HEK293 (cell line): ENCODE measurements at regions not wholly inside any gene's neighbourhood (a gene's known extent, or its start where the extent isn't known, plus 50 kb on each side); places are given as distances from the start of the nearest gene placed in this dataset.

Experiments used
- CTCF ChIA-PET: fragments of 350-600 bp; formaldehyde crosslinking; extraction: SDS; loops from one replicate; lab custom pipeline; 2021; ENCODE audit warnings: antibody characterized with exemption; lab: Yijun Ruan, JAX
- POLR2A ChIA-PET: fragments of 300-600 bp; formaldehyde crosslinking; extraction: SDS; loops from one replicate; lab custom pipeline; 2020; ENCODE audit warnings: antibody characterized with exemption, inconsistent platforms; lab: Yijun Ruan, JAX
- H3K27ac ChIP-seq: fragments of 200-500 bp; sonication (Bioruptor generic); 2 replicates; pipeline ENCODE4 v1.5.1; 2014; ENCODE audit warnings: low read depth, low read length, control low read depth, inconsistent platforms; ENCODE audit errors: extremely low read depth
- H3K36me3 ChIP-seq, 2 experiments: fragments of 200-500 bp in 1 of 2; sonication (Bioruptor generic) in 1 of 2; 1 replicate in 1 of 2; 2 replicates in 1 of 2; pipeline ENCODE4 v1.5.1; 2014 to 2017; ENCODE audit warnings: inconsistent platforms in 2 of 2, low read length in 2 of 2; ENCODE audit not compliant: control insufficient read depth in 2 of 2, insufficient read depth in 1 of 2
- H3K4me1 ChIP-seq: fragments of 200-500 bp; sonication (Bioruptor generic); 2 replicates; pipeline ENCODE4 v1.5.1; 2014; ENCODE audit warnings: mild to moderate bottlenecking, low read length, inconsistent platforms; ENCODE audit not compliant: control insufficient read depth, insufficient read depth
- H3K4me3 ChIP-seq: 2 replicates; pipeline ENCODE4 v1.5.1; 2011; ENCODE audit warnings: low read depth, mild to moderate bottlenecking, control low read depth, low read length, moderate library complexity
- H3K9me3 ChIP-seq: fragments of 200-500 bp; sonication (Bioruptor generic); 2 replicates; pipeline ENCODE4 v1.5.1; 2014; ENCODE audit warnings: low read depth, low read length, inconsistent platforms; ENCODE audit not compliant: control insufficient read depth, insufficient read depth
- IKZF3 ChIP-seq: fragments of 450-650 bp; IDR thresholded peaks from 2 replicates; pipeline ENCODE4 v1.5.0; 2018; ENCODE audit warnings: missing biosample characterization, mild to moderate bottlenecking, missing genetic modification characterization, moderate library complexity
- KLF1 ChIP-seq: fragments of 450-650 bp; formaldehyde crosslinking; IDR thresholded peaks from 2 replicates; pipeline ENCODE4 v1.5.1; 2016; ENCODE audit warnings: missing biosample characterization, missing genetic modification characterization
- SALL2 ChIP-seq: fragments of 450-650 bp; formaldehyde crosslinking; IDR thresholded peaks from 2 replicates; pipeline ENCODE4 v1.5.0; 2017; ENCODE audit warnings: missing biosample characterization, mild to moderate bottlenecking, missing genetic modification characterization, borderline replicate concordance
- YY1 ChIP-seq: fragments of 450-650 bp; formaldehyde crosslinking; IDR thresholded peaks from 2 replicates; pipeline ENCODE4 v1.5.1; 2018; ENCODE audit warnings: missing biosample characterization, missing genetic modification characterization
- ZBTB20 ChIP-seq: fragments of 450-650 bp; formaldehyde crosslinking; IDR thresholded peaks from 2 replicates; pipeline ENCODE4 v1.5.1; 2016; ENCODE audit warnings: missing biosample characterization, missing genetic modification characterization
- ZBTB8A ChIP-seq: fragments of 450-650 bp; formaldehyde crosslinking; IDR thresholded peaks from 2 replicates; pipeline ENCODE4 v1.5.1; 2016; ENCODE audit warnings: missing biosample characterization, missing genetic modification characterization
- ZFP41 ChIP-seq: fragments of 450-650 bp; formaldehyde crosslinking; IDR thresholded peaks from 2 replicates; pipeline ENCODE4 v1.5.1; 2016; ENCODE audit warnings: missing biosample characterization, missing genetic modification characterization, borderline replicate concordance
- ZIC2 ChIP-seq: fragments of 450-650 bp; formaldehyde crosslinking; IDR thresholded peaks from 2 replicates; pipeline ENCODE4 v1.5.1; 2016; ENCODE audit warnings: missing biosample characterization, missing genetic modification characterization
- ZNF266 ChIP-seq: fragments of 450-650 bp; formaldehyde crosslinking; IDR thresholded peaks from 2 replicates; pipeline ENCODE4 v1.5.1; 2016; ENCODE audit warnings: missing biosample characterization, missing genetic modification characterization, low read depth
- ZNF362 ChIP-seq: fragments of 450-650 bp; formaldehyde crosslinking; IDR thresholded peaks from 2 replicates; pipeline ENCODE4 v1.5.1; 2016; ENCODE audit warnings: missing biosample characterization, missing genetic modification characterization
- ZNF391 ChIP-seq: fragments of 450-650 bp; formaldehyde crosslinking; IDR thresholded peaks from 2 replicates; pipeline ENCODE4 v1.5.1; 2016; ENCODE audit warnings: low read depth, missing biosample characterization, missing genetic modification characterization, borderline replicate concordance
- ZNF544 ChIP-seq: fragments of 450-650 bp; formaldehyde crosslinking; IDR thresholded peaks from 2 replicates; pipeline ENCODE4 v1.5.0; 2017; ENCODE audit warnings: missing biosample characterization, missing genetic modification characterization
- ZNF624 ChIP-seq: fragments of 450-650 bp; formaldehyde crosslinking; IDR thresholded peaks from 2 replicates; pipeline ENCODE4 v1.5.1; 2017; ENCODE audit warnings: missing biosample characterization, missing genetic modification characterization
- ZNF645 ChIP-seq: fragments of 450-650 bp; formaldehyde crosslinking; IDR thresholded peaks from 2 replicates; pipeline ENCODE4; 2016; ENCODE audit warnings: missing biosample characterization, missing genetic modification characterization
- ZNF654 ChIP-seq: fragments of 450-650 bp; formaldehyde crosslinking; IDR thresholded peaks from 2 replicates; pipeline ENCODE4 v1.5.1; 2016; ENCODE audit warnings: low read depth, missing biosample characterization, missing genetic modification characterization
- ZNF692 ChIP-seq: fragments of 450-650 bp; formaldehyde crosslinking; IDR thresholded peaks from 2 replicates; pipeline ENCODE4 v1.5.1; 2016; ENCODE audit warnings: missing biosample characterization, missing genetic modification characterization
- ZNF707 ChIP-seq: fragments of 450-650 bp; formaldehyde crosslinking; IDR thresholded peaks from 2 replicates; pipeline ENCODE4 v1.5.1; 2016; ENCODE audit warnings: missing biosample characterization, missing genetic modification characterization
- ZNF747 ChIP-seq: fragments of 450-650 bp; formaldehyde crosslinking; IDR thresholded peaks from 2 replicates; pipeline ENCODE4 v1.5.1; 2016; ENCODE audit warnings: missing biosample characterization, missing genetic modification characterization
- ZNF776 ChIP-seq: fragments of 450-650 bp; formaldehyde crosslinking; IDR thresholded peaks from 2 replicates; pipeline ENCODE4 v1.5.0; 2017; ENCODE audit warnings: missing biosample characterization, missing genetic modification characterization, borderline replicate concordance
- ZNF837 ChIP-seq: fragments of 450-650 bp; formaldehyde crosslinking; IDR thresholded peaks from 2 replicates; pipeline ENCODE4 v1.5.1; 2016; ENCODE audit warnings: missing biosample characterization, missing genetic modification characterization
- ZSCAN4 ChIP-seq: fragments of 450-650 bp; formaldehyde crosslinking; IDR thresholded peaks from 2 replicates; pipeline ENCODE4 v1.5.1; 2017; ENCODE audit warnings: missing biosample characterization, missing genetic modification characterization
- TF ChIP-seq, protein P1 (sequence below): fragments of 450-650 bp; formaldehyde crosslinking; IDR thresholded peaks from 2 replicates; pipeline ENCODE4 v1.5.0; 2017; ENCODE audit warnings: missing biosample characterization, missing genetic modification characterization, borderline replicate concordance
- TF ChIP-seq, protein P2 (sequence below): fragments of 450-650 bp; IDR thresholded peaks from 2 replicates; pipeline ENCODE4 v1.5.1; 2018; ENCODE audit warnings: missing biosample characterization, missing genetic modification characterization
- TF ChIP-seq, protein P3 (sequence below): fragments of 450-650 bp; formaldehyde crosslinking; IDR thresholded peaks from 2 replicates; pipeline ENCODE4 v1.5.1; 2016; ENCODE audit warnings: missing biosample characterization, missing genetic modification characterization

- TF ChIP-seq, protein P1, sequence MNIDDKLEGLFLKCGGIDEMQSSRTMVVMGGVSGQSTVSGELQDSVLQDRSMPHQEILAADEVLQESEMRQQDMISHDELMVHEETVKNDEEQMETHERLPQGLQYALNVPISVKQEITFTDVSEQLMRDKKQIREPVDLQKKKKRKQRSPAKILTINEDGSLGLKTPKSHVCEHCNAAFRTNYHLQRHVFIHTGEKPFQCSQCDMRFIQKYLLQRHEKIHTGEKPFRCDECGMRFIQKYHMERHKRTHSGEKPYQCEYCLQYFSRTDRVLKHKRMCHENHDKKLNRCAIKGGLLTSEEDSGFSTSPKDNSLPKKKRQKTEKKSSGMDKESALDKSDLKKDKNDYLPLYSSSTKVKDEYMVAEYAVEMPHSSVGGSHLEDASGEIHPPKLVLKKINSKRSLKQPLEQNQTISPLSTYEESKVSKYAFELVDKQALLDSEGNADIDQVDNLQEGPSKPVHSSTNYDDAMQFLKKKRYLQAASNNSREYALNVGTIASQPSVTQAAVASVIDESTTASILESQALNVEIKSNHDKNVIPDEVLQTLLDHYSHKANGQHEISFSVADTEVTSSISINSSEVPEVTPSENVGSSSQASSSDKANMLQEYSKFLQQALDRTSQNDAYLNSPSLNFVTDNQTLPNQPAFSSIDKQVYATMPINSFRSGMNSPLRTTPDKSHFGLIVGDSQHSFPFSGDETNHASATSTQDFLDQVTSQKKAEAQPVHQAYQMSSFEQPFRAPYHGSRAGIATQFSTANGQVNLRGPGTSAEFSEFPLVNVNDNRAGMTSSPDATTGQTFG, result no peak
- TF ChIP-seq YY1 (tag by site-specific recombination), result no peak
- TF ChIP-seq IKZF3, result no peak
- no peak for TF ChIP-seq ZBTB8A (tag by site-specific recombination)
These were observed 199.0 kb upstream of the NR4A3 start (continued) for GRCh38 chr9:99622679-99623078.

DNA sequence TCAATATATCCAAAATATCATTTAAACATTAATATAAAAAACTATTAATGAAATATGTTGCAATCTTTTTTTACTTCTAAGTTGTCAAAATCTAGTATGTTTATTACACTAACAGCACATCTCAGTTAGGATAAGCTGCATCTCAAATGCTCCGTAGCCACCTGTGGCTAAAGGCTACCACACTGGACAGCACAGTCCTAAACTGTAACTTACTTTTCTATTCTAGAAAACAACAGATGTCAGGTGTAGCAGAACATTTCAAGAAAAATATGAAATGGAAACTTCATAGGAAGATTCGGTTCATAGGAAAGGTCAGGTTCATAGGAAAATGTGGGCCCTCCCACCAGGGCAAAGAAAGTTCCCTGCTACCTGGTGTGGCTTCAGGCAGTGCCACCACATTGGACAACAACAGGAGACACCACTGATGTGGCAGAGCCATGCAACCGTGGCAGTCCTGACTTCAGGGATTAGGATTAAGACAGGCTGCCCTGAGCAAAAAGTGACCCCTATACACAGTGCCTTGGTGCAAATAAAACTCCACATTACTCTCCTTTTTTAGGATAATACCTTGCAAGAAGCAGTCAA lies 197.8 kb upstream of the NR4A3 start:
- CTCF ChIA-PET, result no interaction called here

GRCh38 chr9:99624499-99625233 lies 197.0 kb upstream of the NR4A3 start:
- no peaks in the 10 kb centered on the region for H3K9me3 ChIP-seq
- no peak overlapping the region for H3K4me3 ChIP-seq
- ChIA-PET POLR2A (no interaction called here), CTCF (no interaction called here)
- H3K27ac ChIP-seq, result no peak overlapping the region
- no peaks in the 10 kb centered on the region for H3K4me1 ChIP-seq
- no peaks in the 10 kb centered on the region for H3K36me3 ChIP-seq
- TF ChIP-seq ZFP41 (tag by site-specific recombination), result no peak
- no peak for TF ChIP-seq ZNF362 (tag by site-specific recombination)
- TF ChIP-seq ZNF692 (tag by site-specific recombination), result no peak
- TF ChIP-seq, protein P2, sequence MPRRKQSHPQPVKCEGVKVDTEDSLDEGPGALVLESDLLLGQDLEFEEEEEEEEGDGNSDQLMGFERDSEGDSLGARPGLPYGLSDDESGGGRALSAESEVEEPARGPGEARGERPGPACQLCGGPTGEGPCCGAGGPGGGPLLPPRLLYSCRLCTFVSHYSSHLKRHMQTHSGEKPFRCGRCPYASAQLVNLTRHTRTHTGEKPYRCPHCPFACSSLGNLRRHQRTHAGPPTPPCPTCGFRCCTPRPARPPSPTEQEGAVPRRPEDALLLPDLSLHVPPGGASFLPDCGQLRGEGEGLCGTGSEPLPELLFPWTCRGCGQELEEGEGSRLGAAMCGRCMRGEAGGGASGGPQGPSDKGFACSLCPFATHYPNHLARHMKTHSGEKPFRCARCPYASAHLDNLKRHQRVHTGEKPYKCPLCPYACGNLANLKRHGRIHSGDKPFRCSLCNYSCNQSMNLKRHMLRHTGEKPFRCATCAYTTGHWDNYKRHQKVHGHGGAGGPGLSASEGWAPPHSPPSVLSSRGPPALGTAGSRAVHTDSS, result no peak
- TF ChIP-seq ZNF776 (tag by site-specific recombination), result no peak
- TF ChIP-seq ZNF624 (tag by site-specific recombination), result no peak

More for the DNA sequence above, 197.8 kb upstream of the NR4A3 start:
- Histone ChIP-seq H3K36me3 (no peaks in the 10 kb centered on the region), H3K4me1 (no peaks in the 10 kb centered on the region), H3K27ac (no peak overlapping the region), H3K4me3 (no peak overlapping the region), H3K9me3 (no peaks in the 10 kb centered on the region)
- POLR2A ChIA-PET, result no interaction called here
- TF ChIP-seq ZNF645 (no peak), ZFP41 (tag by site-specific recombination) (no peak), ZSCAN4 (no peak), SALL2 (tag by site-specific recombination) (no peak), KLF1 (tag by site-specific recombination) (no peak), ZNF654 (tag by site-specific recombination) (no peak), ZNF837 (tag by site-specific recombination) (no peak), ZIC2 (tag by site-specific recombination) (no peak), ZNF544 (tag by site-specific recombination) (no peak), ZNF266 (tag by site-specific recombination) (no peak), ZNF707 (no peak), ZNF391 (tag by site-specific recombination) (no peak), ZBTB20 (tag by site-specific recombination) (no peak), ZNF747 (no peak)
- TF ChIP-seq, protein P3, sequence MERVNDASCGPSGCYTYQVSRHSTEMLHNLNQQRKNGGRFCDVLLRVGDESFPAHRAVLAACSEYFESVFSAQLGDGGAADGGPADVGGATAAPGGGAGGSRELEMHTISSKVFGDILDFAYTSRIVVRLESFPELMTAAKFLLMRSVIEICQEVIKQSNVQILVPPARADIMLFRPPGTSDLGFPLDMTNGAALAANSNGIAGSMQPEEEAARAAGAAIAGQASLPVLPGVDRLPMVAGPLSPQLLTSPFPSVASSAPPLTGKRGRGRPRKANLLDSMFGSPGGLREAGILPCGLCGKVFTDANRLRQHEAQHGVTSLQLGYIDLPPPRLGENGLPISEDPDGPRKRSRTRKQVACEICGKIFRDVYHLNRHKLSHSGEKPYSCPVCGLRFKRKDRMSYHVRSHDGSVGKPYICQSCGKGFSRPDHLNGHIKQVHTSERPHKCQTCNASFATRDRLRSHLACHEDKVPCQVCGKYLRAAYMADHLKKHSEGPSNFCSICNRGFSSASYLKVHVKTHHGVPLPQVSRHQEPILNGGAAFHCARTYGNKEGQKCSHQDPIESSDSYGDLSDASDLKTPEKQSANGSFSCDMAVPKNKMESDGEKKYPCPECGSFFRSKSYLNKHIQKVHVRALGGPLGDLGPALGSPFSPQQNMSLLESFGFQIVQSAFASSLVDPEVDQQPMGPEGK (tag by site-specific recombination), result no peak
